NAMALWA (cell line): ENCODE measurements at regions not wholly inside any gene's neighbourhood (a gene's known extent, or its start where the extent isn't known, plus 50 kb on each side); places are given as distances from the start of the nearest gene placed in this dataset.

Source experiments
- DNase-seq: peaks from one replicate; pipeline ENCODE4 v3.0.0-alpha.2; 2015; ENCODE audit warnings: low spot score

- DNase-seq = no peak
Measured at GRCh38 chr14:101004176-101004575, 100.7 kb upstream of the RTL1 start.

DNA sequence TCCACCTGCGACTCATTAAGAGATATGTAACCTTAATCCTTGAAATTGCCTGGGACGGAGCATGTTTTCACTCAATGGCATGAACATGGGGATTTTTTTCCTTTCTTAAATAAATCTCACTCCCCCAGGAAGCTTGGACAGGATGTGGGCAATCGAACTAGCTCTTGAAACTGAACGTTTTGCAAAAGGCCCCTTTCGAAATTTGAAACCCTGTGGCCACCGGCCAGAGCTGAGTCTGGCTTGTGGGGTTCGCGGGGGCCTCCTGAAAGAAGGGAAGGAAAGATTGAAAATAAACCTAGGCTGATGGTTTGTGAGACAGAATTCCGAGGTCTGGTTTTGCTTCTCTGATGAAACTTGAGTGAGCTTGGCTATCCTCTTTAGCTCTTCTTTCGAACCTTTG lies 101.4 kb upstream of the RTL1 start:
- no peak for DNase-seq

GRCh38 chr14:101005447-101005846 lies 101.9 kb upstream of the RTL1 start:
- no peak for DNase-seq

- DNase-seq = no peak
Measured at GRCh38 chr14:101006008-101006407, 102.5 kb upstream of the RTL1 start.

DNA sequence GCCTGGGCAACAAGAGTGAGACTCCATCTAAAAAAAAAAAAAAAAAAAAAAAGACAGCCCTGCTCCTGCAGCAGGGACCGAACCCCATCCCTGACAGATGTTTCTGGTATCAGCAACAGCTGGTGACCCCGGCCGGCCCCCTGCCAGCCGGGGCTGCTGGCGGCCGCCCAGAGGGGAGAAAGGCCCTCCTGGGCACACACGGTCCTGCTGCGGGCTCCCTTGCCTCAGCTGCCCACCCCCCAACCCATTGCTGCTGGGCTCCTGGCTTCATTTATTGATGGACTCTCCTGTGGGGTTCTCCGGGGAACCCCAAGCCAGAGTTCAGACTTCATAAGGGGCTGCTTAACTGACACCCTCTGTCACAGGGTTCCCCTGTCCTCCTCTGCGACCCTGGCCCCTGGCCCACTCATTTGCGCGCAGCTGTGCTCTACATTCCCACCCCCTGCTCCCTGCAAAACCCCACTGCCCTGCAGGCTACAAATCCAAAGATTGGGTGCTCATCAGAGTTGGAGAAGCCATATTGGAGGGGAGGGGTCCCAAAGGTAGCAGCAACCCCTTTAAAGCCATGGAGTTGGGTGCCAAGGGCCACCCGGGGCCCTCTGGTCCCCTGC lies 103.6 kb upstream of the RTL1 start:
- no peak for DNase-seq

GRCh38 chr14:101007765-101008164 lies 104.2 kb upstream of the RTL1 start:
- no peak for DNase-seq

DNA sequence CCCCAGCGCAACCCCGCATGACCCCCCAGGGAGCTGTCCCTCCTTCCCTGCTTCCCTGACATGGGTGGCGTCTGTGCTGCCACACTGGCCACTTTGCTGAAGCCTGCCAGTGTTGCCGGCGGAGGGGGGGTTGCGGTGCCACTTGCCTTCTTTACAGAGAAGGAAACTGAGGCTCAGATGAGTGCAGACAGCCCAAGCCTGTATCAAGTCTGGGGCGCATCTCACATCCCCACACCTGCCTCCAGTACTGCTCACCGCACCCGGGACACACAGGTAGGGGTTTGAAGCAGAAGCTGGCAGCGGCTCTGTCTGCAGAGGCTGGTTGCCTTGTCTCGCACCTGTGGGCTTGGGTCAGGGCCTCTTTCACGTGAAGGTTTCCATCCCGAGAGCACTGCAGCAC lies 104.7 kb upstream of the RTL1 start:
- no peak for DNase-seq

DNA sequence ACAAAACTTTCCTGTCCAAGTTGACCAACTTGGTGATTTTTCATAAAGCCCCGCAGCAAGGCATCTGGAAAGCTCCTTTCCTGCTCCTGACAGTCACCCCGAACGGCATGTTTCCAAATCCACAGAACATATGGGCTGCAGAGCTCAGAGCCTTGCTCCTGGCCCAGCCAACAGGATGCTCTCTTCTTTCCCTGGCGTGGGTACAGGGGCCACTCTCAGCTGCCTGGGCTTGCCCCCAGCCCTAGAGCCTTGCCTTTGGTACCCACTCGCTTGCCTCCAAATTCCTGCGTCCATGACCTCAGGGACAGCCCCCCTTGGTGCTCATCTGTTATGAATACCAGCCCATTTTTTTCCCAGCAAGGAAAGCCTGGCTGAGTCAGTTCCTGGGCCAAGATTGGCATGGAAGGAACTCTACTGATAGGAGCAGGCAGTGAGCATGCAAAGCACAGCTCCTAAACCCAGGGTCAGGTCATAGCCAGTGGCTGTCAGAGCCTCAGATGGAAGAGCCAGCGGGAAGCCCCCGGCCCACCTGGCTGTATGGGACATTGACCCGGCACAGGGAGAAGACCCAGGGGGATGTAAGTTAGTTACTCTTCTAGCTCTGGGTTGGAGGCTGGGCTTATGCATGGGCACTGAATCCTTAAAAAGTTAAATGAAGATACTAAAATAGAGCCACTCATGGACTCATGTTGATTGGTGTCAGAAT lies 105.3 kb upstream of the RTL1 start:
- DNase-seq = no peak

DNA sequence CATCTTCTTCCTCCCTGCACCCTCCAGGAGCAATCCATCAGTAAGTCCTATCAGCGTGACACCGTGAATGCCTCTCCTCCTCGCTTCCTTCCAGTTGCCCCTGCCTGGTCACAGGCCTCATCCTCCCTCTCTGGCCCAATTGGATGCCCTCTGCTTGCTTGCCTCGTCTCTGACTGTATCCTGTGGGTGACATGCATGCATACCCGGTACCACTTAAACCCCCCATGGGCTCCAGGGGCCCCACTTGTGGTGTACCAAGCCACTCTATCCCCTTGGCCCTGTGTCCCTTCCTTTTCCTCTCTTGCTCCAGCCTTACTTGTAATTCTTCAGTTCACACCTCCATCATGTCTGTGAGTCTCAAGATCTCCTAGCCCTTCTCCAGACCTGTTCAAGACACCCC lies 106.0 kb upstream of the RTL1 start:
- no peak for DNase-seq

DNA sequence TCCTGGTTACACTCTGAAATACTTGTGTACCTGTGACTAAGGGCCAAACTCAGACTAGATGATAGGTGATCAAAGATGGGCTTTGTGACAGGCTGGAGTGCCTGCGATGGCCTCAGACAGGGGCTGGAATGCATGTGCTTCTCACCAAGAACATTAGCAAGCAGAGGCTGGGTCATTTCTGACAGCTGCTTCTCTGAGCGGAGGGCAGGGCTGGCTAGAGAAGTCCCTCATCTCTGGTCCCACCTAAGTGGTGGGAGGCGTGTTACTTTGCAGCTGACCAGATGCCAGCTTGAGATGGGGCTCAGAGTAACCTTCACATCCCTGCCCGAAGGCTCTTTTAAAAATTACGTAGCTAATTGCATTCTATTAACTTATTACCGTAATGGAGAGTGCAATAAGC lies 106.8 kb upstream of the RTL1 start:
- DNase-seq = no peak

DNA sequence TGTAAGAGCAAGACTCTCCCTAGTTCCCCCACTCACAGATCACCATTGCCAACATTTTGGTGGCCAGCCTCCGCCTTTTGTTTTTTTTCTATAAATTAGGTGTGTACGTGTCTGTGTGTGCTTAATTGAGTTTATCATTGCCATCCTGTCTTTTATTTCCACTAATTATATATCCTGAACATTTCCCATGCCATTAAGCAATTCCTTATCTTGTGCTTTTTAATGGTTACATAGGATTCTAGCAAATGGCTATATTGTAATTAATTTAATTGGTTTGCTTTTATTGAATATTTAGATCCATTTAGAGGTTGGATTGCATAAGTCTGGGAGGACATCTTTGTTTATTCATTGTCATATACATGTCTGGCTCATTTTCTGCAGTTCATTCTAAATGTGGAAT lies 107.3 kb upstream of the RTL1 start:
- DNase-seq = no peak

DNA sequence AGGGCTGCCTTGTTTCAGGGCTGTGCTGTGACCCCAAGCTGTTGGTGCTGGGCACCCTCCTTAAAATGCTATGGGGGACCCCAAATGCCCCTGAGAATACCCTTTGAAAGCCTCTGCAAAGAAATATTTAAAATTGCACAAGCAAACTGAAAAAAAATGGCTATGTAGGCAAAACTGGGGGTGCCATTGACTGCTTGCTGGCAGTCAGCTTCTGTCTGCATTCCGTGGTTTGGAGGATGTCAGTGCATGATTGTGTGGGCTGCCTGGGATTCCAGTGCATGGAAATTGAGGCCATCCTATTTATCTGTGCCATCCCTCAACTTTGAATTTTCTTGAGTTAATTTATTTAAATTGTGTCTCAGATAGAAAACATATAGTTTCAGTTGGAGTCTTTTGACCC lies 113.7 kb upstream of the RTL1 start:
- no peak for DNase-seq

GRCh38 chr14:101017806-101018560 lies 114.5 kb upstream of the RTL1 start:
- DNase-seq = no peak

DNA sequence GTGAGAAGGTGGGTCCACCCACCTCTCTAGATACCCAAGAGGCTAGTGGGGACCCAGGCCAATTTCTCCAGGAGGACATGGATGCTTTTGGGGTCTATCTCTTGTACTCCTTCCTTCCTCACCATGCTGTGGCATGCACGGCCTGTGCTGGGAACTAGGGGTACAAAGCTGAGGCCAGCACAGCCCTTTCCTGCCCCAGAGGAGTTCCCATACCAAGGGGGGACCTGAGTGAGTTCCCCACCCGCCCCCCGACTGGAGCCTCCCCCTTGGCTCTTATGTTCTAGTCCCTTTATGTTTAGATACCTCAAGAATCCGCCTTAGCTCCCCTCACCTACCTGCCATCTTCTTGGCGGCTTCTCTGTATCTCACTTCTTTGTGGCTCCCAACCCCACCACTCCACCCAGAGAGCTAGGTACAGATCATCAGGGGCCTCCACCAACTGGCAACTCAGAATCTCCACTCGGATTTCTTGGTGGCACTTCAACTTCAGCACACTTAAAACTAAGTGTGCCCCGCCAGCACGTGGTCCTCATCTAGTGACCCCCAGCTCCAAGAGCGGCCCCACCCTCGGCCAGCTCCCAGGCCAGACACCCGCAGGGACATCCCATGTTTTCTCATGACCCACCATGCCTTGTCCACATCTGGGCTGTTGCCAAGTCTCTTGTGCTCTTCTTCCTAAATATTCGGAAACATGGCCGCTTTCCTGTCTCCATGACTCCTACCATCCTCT lies 115.2 kb upstream of the RTL1 start:
- DNase-seq = no peak

DNA sequence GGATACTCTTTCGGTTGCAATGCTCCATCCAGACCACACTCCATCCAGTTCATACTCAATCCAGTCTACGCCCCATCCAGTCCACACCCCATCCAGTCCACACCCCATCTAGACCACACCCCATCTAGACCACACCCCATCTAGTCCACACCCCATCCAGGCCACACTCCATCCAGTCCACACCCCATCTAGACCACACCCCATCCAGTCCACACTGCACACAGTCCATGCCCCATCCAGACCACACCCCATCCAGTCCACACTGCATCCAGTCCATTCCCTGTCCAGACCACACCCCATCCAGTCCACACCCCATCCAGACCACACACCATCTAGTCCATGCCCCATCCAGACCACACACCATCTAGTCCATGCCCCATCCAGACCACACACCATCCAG lies 116.0 kb upstream of the RTL1 start:
- DNase-seq = no peak

GRCh38 chr14:101019990-101020710 lies 116.6 kb upstream of the RTL1 start:
- no peak for DNase-seq

- DNase-seq = no peak
Measured at GRCh38 chr14:101020834-101021370, 117.4 kb upstream of the RTL1 start.

GRCh38 chr14:101022121-101022520 lies 118.6 kb upstream of the RTL1 start:
- no peak for DNase-seq

DNA sequence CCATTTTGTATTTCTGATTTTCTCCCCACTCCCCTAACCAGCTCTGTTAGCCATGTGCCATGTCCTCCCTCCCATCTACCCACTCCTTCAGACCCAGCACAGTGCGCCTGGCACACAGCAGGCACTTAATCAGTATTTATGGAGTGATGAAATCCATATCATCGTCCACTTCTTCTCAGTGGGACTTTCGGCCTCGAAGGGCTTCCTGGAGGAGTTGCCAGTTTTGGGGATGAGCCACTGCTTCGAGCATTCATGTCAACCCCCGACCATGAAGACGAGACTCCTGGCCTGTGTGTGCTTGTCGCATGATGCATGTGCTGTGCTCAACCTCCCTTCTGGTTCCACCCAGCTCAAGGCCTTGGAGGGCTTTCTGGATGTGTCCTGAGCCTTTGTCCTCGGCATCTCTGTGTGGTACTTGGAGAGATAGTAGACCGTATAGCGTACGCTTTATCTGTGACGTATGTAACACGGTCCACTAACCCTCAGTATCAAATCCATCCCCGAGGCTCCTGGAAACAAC lies 119.5 kb upstream of the RTL1 start:
- DNase-seq = no peak

DNA sequence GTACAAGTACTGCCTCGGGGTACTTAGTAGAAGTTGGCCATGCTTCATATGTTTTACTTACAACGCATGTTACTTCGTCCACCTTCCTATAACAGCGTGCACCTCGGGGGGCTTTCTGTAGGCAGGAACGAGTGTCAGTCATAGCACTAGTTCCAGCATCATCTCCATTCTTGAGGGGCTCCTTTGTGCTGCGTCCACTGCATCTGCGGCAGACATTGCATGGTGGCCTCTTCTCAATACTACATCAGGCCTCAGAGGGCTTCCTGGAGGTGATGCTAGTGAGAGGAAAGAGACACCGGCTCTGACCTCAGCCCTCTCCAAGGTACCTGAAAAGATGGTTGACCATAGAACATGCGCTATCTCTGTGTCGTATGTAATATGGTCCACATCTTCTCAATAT lies 121.2 kb upstream of the RTL1 start:
- DNase-seq = no peak

- no peak for DNase-seq
Measured at GRCh38 chr14:101025131-101025530, 121.6 kb upstream of the RTL1 start.

- no peak for DNase-seq
Measured at GRCh38 chr14:101025696-101026095, 122.2 kb upstream of the RTL1 start.
